ENCODE measurements at regions not wholly inside any gene's neighbourhood (a gene's known extent, or its start where the extent isn't known, plus 50 kb on each side); places are given as distances from the start of the nearest gene placed in this dataset.

DNA sequence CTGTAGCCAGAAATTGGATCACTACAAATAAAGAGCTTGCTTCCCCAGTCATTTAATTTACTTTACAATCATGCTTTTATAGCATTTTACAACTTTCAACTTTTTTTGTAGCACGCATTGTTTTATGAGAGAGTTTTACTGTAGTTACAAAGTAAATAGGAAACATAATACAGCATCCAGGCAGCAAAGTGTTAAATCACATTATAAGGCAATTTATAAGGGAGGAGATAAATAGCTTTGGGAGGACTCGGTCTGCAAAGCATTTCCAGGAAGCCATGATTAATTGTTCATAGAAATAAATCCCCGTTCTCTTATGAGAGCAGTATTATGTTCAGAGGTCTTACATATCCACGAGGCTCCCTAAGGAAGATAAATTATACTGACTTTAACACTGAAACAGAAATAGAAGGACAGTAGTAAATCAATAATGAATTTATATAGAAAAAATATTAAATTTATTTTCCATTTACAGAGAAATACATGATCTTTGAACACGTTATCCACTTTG is 792.6 kb upstream of the RAG2 start:
- Histone ChIP-seq H3K27ac (ENCODE audit: low read length) (no peak overlapping the region), H3K9me3 (ENCODE audit: low read length) (peaks cover 20% of the 10 kb centered on the region), H3K27me3 (ENCODE audit: low read length) (no peaks in the 10 kb centered on the region), H3K9me2 (replicated peaks; ENCODE audit: insufficient read depth, low read length) (no peaks in the 10 kb centered on the region), H3K9ac (ENCODE audit: low read length) (no peak overlapping the region), H3K4me2 (ENCODE audit: low read depth, low read length, poor library complexity, severe bottlenecking) (no peak overlapping the region), H3K36me3 (ENCODE audit: insufficient read depth, low read length) (no peaks in the 10 kb centered on the region), H3K79me2 (ENCODE audit: low read length) (no peaks in the 10 kb centered on the region), H3K4me1 (ENCODE audit: low read length) (no peaks in the 10 kb centered on the region), H4K20me1 (ENCODE audit: insufficient read depth, low read depth, low read length) (no peaks in the 10 kb centered on the region), H3K4me3 (ENCODE audit: low read length) (no peak overlapping the region), H2AFZ (ENCODE audit: low read length) (no peak overlapping the region)
- no peak for DNase-seq

GRCh38 chr11:37378958-37379357 is 780.9 kb upstream of the RAG2 start:
- H3K9me2 ChIP-seq (replicated peaks; ENCODE audit: insufficient read depth, low read length): no peaks in the 10 kb centered on the region
- no peaks in the 10 kb centered on the region for H3K36me3 ChIP-seq (ENCODE audit: insufficient read depth, low read length)
- H3K9ac ChIP-seq (ENCODE audit: low read length): no peak overlapping the region
- H3K4me3 ChIP-seq (ENCODE audit: low read length): no peak overlapping the region
- H3K4me2 ChIP-seq (ENCODE audit: low read depth, low read length, poor library complexity, severe bottlenecking): no peak overlapping the region
- H3K4me1 ChIP-seq (ENCODE audit: low read length): no peaks in the 10 kb centered on the region
- no peaks in the 10 kb centered on the region for H4K20me1 ChIP-seq (ENCODE audit: insufficient read depth, low read depth, low read length)
- no peaks in the 10 kb centered on the region for H3K27me3 ChIP-seq (ENCODE audit: low read length)
- no peak for DNase-seq
- H3K79me2 ChIP-seq (ENCODE audit: low read length): no peaks in the 10 kb centered on the region
- H3K9me3 ChIP-seq (ENCODE audit: low read length): peaks cover 14% of the 10 kb centered on the region
- H3K27ac ChIP-seq (ENCODE audit: low read length): no peak overlapping the region
- H2AFZ ChIP-seq (ENCODE audit: low read length): no peak overlapping the region

DNA sequence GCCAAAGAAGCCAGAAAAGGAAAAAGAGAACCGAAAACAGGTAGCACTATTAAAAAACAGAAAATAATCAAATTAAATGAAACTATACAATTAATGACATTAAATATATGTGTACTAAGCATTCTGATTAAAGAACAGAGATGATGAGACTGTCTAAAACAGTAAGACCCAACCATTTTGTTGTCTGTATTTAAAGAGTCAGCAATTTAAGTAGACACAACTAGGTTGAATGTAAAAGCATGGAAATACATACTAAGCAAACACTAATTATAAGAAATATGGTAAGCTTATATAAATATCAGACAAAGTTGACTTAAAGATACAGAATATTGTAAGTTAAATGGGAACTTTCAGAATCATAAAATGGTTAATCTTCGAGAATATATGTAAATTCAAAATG is 774.6 kb upstream of the RAG2 start:
- Histone ChIP-seq H3K36me3 (ENCODE audit: insufficient read depth, low read length) (no peaks in the 10 kb centered on the region), H2AFZ (ENCODE audit: low read length) (no peak overlapping the region), H4K20me1 (ENCODE audit: insufficient read depth, low read depth, low read length) (no peaks in the 10 kb centered on the region), H3K27me3 (ENCODE audit: low read length) (no peaks in the 10 kb centered on the region), H3K4me2 (ENCODE audit: low read depth, low read length, poor library complexity, severe bottlenecking) (no peak overlapping the region), H3K4me3 (ENCODE audit: low read length) (no peak overlapping the region), H3K4me1 (ENCODE audit: low read length) (no peaks in the 10 kb centered on the region), H3K79me2 (ENCODE audit: low read length) (no peaks in the 10 kb centered on the region), H3K9ac (ENCODE audit: low read length) (no peak overlapping the region), H3K27ac (ENCODE audit: low read length) (no peak overlapping the region), H3K9me2 (replicated peaks; ENCODE audit: insufficient read depth, low read length) (no peaks in the 10 kb centered on the region), H3K9me3 (ENCODE audit: low read length) (peaks cover 35% of the 10 kb centered on the region)
- DNase-seq: no peak

GRCh38 chr11:37371346-37371970 is 773.4 kb upstream of the RAG2 start:
- H3K4me2 ChIP-seq (ENCODE audit: low read depth, low read length, poor library complexity, severe bottlenecking): no peak overlapping the region
- H3K4me3 ChIP-seq (ENCODE audit: low read length): no peak overlapping the region
- no peak overlapping the region for H3K9ac ChIP-seq (ENCODE audit: low read length)

DNA sequence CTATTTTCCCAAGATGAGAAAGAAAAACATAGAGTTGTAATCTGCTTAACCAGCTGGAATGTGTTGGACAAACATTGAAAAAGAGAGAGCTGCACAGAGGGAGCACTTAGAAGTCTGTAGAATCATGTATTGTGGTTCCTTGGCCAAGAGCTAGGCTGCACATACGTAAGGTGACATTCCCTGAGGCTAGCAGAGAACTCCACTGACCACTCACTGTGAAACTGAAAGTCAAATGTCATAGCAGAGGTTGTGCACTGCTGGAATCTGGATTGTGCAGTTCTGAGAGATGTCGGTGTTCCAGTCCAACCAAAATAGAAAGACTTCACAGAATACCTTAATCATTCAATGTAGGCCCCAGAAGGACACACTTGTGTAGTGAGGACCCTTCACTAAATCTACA is 772.8 kb upstream of the RAG2 start:
- no peak overlapping the region for H3K4me2 ChIP-seq (ENCODE audit: low read depth, low read length, poor library complexity, severe bottlenecking)
- H3K4me1 ChIP-seq (ENCODE audit: low read length): no peaks in the 10 kb centered on the region
- H3K27me3 ChIP-seq (ENCODE audit: low read length): no peaks in the 10 kb centered on the region
- no peak overlapping the region for H3K9ac ChIP-seq (ENCODE audit: low read length)
- H4K20me1 ChIP-seq (ENCODE audit: insufficient read depth, low read depth, low read length): no peaks in the 10 kb centered on the region
- no peak overlapping the region for H3K27ac ChIP-seq (ENCODE audit: low read length)
- H3K79me2 ChIP-seq (ENCODE audit: low read length): no peaks in the 10 kb centered on the region
- no peak overlapping the region for H2AFZ ChIP-seq (ENCODE audit: low read length)
- no peak overlapping the region for H3K4me3 ChIP-seq (ENCODE audit: low read length)
- DNase-seq: no peak
- peaks cover 32% of the 10 kb centered on the region for H3K9me3 ChIP-seq (ENCODE audit: low read length)
- H3K9me2 ChIP-seq (replicated peaks; ENCODE audit: insufficient read depth, low read length): no peaks in the 10 kb centered on the region
- H3K36me3 ChIP-seq (ENCODE audit: insufficient read depth, low read length): no peaks in the 10 kb centered on the region

More at GRCh38 chr11:37371346-37371970, 773.4 kb upstream of the RAG2 start:
- Histone ChIP-seq H3K79me2 (ENCODE audit: low read length) (no peaks in the 10 kb centered on the region), H2AFZ (ENCODE audit: low read length) (no peak overlapping the region), H3K27me3 (ENCODE audit: low read length) (no peaks in the 10 kb centered on the region), H3K9me3 (ENCODE audit: low read length) (peaks cover 35% of the 10 kb centered on the region), H3K27ac (ENCODE audit: low read length) (no peak overlapping the region), H3K4me1 (ENCODE audit: low read length) (no peaks in the 10 kb centered on the region), H3K9me2 (replicated peaks; ENCODE audit: insufficient read depth, low read length) (no peaks in the 10 kb centered on the region), H3K36me3 (ENCODE audit: insufficient read depth, low read length) (no peaks in the 10 kb centered on the region), H4K20me1 (ENCODE audit: insufficient read depth, low read depth, low read length) (no peaks in the 10 kb centered on the region)
- DNase-seq: no peak

- H3K79me2 ChIP-seq (ENCODE audit: low read length): no peaks in the 10 kb centered on the region
- H3K4me3 ChIP-seq (ENCODE audit: low read length): no peak overlapping the region
- H3K4me1 ChIP-seq (ENCODE audit: low read length): no peaks in the 10 kb centered on the region
- no peaks in the 10 kb centered on the region for H3K27me3 ChIP-seq (ENCODE audit: low read length)
- no peak overlapping the region for H3K27ac ChIP-seq (ENCODE audit: low read length)
- no peak overlapping the region for H3K4me2 ChIP-seq (ENCODE audit: low read depth, low read length, poor library complexity, severe bottlenecking)
- H3K9me3 ChIP-seq (ENCODE audit: low read length): peaks cover 21% of the 10 kb centered on the region
- no peaks in the 10 kb centered on the region for H3K36me3 ChIP-seq (ENCODE audit: insufficient read depth, low read length)
- no peak for DNase-seq
- H2AFZ ChIP-seq (ENCODE audit: low read length): no peak overlapping the region
- no peaks in the 10 kb centered on the region for H3K9me2 ChIP-seq (replicated peaks; ENCODE audit: insufficient read depth, low read length)
- no peak overlapping the region for H3K9ac ChIP-seq (ENCODE audit: low read length)
- no peaks in the 10 kb centered on the region for H4K20me1 ChIP-seq (ENCODE audit: insufficient read depth, low read depth, low read length)
These were observed 766.3 kb upstream of the RAG2 start for GRCh38 chr11:37364246-37364839.

- Histone ChIP-seq H3K27me3 (ENCODE audit: low read length) (no peaks in the 10 kb centered on the region), H4K20me1 (ENCODE audit: insufficient read depth, low read depth, low read length) (no peaks in the 10 kb centered on the region), H3K4me3 (ENCODE audit: low read length) (no peak overlapping the region), H2AFZ (ENCODE audit: low read length) (no peak overlapping the region), H3K79me2 (ENCODE audit: low read length) (no peaks in the 10 kb centered on the region), H3K4me2 (ENCODE audit: low read depth, low read length, poor library complexity, severe bottlenecking) (no peak overlapping the region), H3K36me3 (ENCODE audit: insufficient read depth, low read length) (no peaks in the 10 kb centered on the region), H3K27ac (ENCODE audit: low read length) (no peak overlapping the region), H3K4me1 (ENCODE audit: low read length) (no peaks in the 10 kb centered on the region), H3K9me2 (replicated peaks; ENCODE audit: insufficient read depth, low read length) (no peaks in the 10 kb centered on the region), H3K9ac (ENCODE audit: low read length) (no peak overlapping the region), H3K9me3 (ENCODE audit: low read length) (peaks cover 33% of the 10 kb centered on the region)
- DNase-seq: no peak
These were observed 755.2 kb upstream of the RAG2 start for GRCh38 chr11:37353192-37353591.

GRCh38 chr11:37352485-37352884 is 754.4 kb upstream of the RAG2 start:
- Histone ChIP-seq H3K9me2 (replicated peaks; ENCODE audit: insufficient read depth, low read length) (no peaks in the 10 kb centered on the region), H3K27ac (ENCODE audit: low read length) (no peak overlapping the region), H3K4me1 (ENCODE audit: low read length) (no peaks in the 10 kb centered on the region), H3K9me3 (ENCODE audit: low read length) (peaks cover 33% of the 10 kb centered on the region), H4K20me1 (ENCODE audit: insufficient read depth, low read depth, low read length) (no peaks in the 10 kb centered on the region), H3K9ac (ENCODE audit: low read length) (no peak overlapping the region), H2AFZ (ENCODE audit: low read length) (no peak overlapping the region), H3K4me3 (ENCODE audit: low read length) (no peak overlapping the region), H3K79me2 (ENCODE audit: low read length) (no peaks in the 10 kb centered on the region), H3K27me3 (ENCODE audit: low read length) (no peaks in the 10 kb centered on the region), H3K36me3 (ENCODE audit: insufficient read depth, low read length) (no peaks in the 10 kb centered on the region), H3K4me2 (ENCODE audit: low read depth, low read length, poor library complexity, severe bottlenecking) (no peak overlapping the region)
- DNase-seq: no peak
